ENCODE measurements at regions not wholly inside any gene's neighbourhood (a gene's known extent, or its start where the extent isn't known, plus 50 kb on each side); places are given as distances from the start of the nearest gene placed in this dataset.

DNA sequence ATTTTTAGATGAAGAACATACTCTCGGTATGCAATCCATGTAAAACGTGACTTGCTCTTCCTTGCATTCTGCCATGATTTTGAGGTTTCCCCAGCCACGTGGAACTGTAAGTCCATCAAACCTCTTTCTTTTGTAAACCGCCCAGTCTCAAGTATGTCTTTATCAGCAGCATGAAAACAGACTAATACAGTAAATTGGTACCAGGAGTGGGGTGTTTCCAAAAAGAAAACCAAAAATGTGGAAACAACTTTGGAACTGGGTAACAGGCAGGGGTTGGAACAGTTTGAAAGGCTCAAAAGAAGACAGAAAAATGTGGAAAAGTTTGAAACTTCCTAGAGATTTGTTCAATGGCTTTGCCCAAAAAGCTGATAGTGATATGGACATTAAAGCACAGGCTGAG, 1957.9 kb downstream of the SUCLG1 start:
- 100% methylated on average over 3 of the region's 4 CpGs for WGBS (ENCODE audit: insufficient coverage)
- Histone ChIP-seq H3K36me3 (ENCODE audit: control insufficient read depth, insufficient read depth, low read length) (no peaks in the 10 kb centered on the region), H3K4me1 (ENCODE audit: control insufficient read depth, insufficient read depth, low read length) (no peaks in the 10 kb centered on the region), H3K9me3 (replicated peaks; ENCODE audit: control insufficient read depth, low read depth, low read length) (peaks cover 6% of the 10 kb centered on the region), H3K27me3 (ENCODE audit: control insufficient read depth, insufficient read depth, low read length) (no peaks in the 10 kb centered on the region), H3K27ac (ENCODE audit: low read length) (no peak overlapping the region), H3K4me3 (ENCODE audit: low read length) (no peak overlapping the region)
- no peak for DNase-seq

DNA sequence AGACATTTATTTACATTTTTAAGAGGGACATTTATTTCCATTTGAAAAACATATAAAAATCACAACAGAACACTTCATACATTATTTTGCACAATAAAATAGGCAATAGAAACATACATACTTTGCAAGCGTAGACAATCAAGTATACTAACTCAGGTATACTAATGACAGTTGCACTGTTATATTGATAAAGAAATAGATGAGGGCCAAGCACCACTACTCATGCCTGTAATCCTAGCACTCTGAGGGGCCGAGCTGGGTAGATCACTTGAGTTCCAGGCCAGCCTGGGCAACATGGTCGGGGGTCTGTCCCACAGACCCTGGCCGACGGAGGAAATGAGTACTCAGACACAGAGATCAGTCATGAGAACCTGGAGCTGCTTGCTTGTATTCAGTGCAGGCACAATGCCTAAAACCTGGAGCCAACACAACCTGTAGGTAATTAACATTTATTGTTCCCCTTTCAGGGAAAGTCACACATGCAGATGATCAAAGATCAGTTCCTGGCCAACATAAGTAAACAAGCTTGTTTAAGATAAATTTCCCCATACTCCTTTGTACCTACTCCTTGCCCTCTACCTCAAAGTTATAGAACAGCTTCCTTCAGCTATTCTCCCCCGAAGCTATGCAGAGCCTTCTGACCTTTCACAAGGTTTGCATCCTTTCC, 1960.2 kb downstream of the SUCLG1 start:
- H3K36me3 ChIP-seq (ENCODE audit: control insufficient read depth, insufficient read depth, low read length) = no peaks in the 10 kb centered on the region
- peaks cover 6% of the 10 kb centered on the region for H3K9me3 ChIP-seq (replicated peaks; ENCODE audit: control insufficient read depth, low read depth, low read length)
- DNase-seq = no peak
- H3K27ac ChIP-seq (ENCODE audit: low read length) = no peak overlapping the region
- no peak overlapping the region for H3K4me3 ChIP-seq (ENCODE audit: low read length)
- no peaks in the 10 kb centered on the region for H3K4me1 ChIP-seq (ENCODE audit: control insufficient read depth, insufficient read depth, low read length)
- H3K27me3 ChIP-seq (ENCODE audit: control insufficient read depth, insufficient read depth, low read length) = no peaks in the 10 kb centered on the region
- WGBS (ENCODE audit: insufficient coverage) = 58% methylated on average over 5 of the region's 6 CpGs

DNA sequence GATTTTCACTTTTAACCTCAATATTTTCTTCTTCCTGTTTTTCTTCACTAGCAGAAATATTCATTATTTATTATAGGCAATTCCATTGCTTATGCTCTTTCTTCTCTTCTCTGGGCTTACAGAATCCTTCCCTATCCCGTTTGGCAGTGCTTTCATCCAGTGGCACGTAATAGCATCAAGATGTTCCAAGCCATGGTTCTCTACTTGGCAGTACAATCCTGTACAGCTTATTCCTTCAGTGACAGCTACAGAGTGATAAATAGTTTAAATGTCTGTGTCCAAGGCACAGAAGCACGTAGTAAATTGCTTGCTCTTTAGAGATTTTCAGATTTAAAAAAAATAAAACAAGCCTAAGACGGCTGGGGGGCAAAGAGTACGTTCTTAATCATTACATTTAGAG, 1964.3 kb downstream of the SUCLG1 start:
- WGBS (ENCODE audit: insufficient coverage) = no CpG with 5 or more reads among the region's 5 CpGs
- no peaks in the 10 kb centered on the region for H3K9me3 ChIP-seq (replicated peaks; ENCODE audit: control insufficient read depth, low read depth, low read length)
- no peak overlapping the region for H3K27ac ChIP-seq (ENCODE audit: low read length)
- no peaks in the 10 kb centered on the region for H3K36me3 ChIP-seq (ENCODE audit: control insufficient read depth, insufficient read depth, low read length)
- no peaks in the 10 kb centered on the region for H3K4me1 ChIP-seq (ENCODE audit: control insufficient read depth, insufficient read depth, low read length)
- no peaks in the 10 kb centered on the region for H3K27me3 ChIP-seq (ENCODE audit: control insufficient read depth, insufficient read depth, low read length)
- DNase-seq = peak; percentile 5
- H3K4me3 ChIP-seq (ENCODE audit: low read length) = no peak overlapping the region

DNA sequence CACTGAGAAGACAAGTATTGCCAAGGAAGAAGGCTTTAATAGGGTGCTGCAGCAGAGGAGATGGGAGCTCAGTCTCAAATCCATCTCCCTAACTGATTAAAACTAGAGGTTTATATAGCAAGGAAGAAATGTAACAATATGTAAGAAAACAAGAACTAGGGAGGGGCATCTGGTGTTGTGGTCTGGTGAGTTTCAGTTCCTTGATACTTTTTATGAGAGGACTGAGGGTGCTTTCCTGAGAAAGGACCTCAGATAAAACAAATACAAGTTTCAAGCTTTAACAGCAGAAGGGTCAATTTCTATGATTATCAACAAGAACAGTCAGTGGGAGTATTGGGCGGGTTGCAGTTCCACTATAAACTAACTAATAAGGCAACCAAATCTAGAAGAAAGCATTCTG, 1967.5 kb downstream of the SUCLG1 start:
- H3K9me3 ChIP-seq (replicated peaks; ENCODE audit: control insufficient read depth, low read depth, low read length) = no peaks in the 10 kb centered on the region
- H3K4me1 ChIP-seq (ENCODE audit: control insufficient read depth, insufficient read depth, low read length) = no peaks in the 10 kb centered on the region
- WGBS (ENCODE audit: insufficient coverage) = no CpG with 5 or more reads among the region's 1 CpG
- no peak for DNase-seq
- H3K27me3 ChIP-seq (ENCODE audit: control insufficient read depth, insufficient read depth, low read length) = no peaks in the 10 kb centered on the region
- H3K36me3 ChIP-seq (ENCODE audit: control insufficient read depth, insufficient read depth, low read length) = no peaks in the 10 kb centered on the region
- H3K4me3 ChIP-seq (ENCODE audit: low read length) = no peak overlapping the region
- no peak overlapping the region for H3K27ac ChIP-seq (ENCODE audit: low read length)

DNA sequence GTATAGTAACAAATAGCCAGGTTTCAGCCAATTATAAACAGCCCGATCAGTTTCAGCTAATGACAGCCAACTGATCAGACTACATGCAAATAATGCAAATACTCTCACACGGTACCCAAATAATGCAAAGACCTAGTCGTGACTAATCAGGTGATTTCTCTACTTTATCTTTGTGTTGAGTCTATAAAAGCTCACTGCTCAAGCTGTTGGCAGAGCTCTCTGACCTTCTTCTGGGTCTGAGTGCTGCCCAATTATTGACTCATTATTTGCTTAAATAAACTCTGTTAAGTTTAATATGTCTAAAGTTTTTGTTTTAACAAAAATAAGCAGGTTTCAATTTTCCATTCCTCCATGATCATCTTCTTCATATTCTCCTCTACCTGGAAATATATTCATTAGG, 1971.7 kb downstream of the SUCLG1 start:
- Histone ChIP-seq H3K4me3 (ENCODE audit: low read length) (no peak overlapping the region), H3K27me3 (ENCODE audit: control insufficient read depth, insufficient read depth, low read length) (no peaks in the 10 kb centered on the region), H3K4me1 (ENCODE audit: control insufficient read depth, insufficient read depth, low read length) (no peaks in the 10 kb centered on the region), H3K36me3 (ENCODE audit: control insufficient read depth, insufficient read depth, low read length) (no peaks in the 10 kb centered on the region), H3K27ac (ENCODE audit: low read length) (no peak overlapping the region), H3K9me3 (replicated peaks; ENCODE audit: control insufficient read depth, low read depth, low read length) (no peaks in the 10 kb centered on the region)
- no peak for DNase-seq
- no CpG with 5 or more reads among the region's 3 CpGs for WGBS (ENCODE audit: insufficient coverage)

DNA sequence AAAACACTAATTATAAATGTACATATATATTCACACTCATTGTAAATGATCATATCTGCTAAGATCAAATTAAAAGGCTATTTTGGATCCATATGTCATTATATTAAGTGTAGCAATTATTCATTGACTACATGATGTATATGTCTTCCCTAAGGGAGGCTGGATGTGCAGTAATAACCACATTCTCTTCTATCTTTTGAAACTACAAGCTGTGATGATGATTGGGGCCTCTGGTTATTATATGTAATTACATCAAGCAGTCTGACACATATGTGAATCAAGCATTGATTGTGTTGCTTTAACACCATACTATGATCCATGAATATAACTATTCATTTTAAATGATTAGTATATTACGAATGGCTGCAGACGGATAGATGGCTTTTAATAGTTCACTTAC, 1973.4 kb downstream of the SUCLG1 start:
- Histone ChIP-seq H3K4me3 (ENCODE audit: low read length) (no peak overlapping the region), H3K4me1 (ENCODE audit: control insufficient read depth, insufficient read depth, low read length) (no peaks in the 10 kb centered on the region), H3K36me3 (ENCODE audit: control insufficient read depth, insufficient read depth, low read length) (no peaks in the 10 kb centered on the region), H3K9me3 (replicated peaks; ENCODE audit: control insufficient read depth, low read depth, low read length) (no peaks in the 10 kb centered on the region), H3K27me3 (ENCODE audit: control insufficient read depth, insufficient read depth, low read length) (no peaks in the 10 kb centered on the region), H3K27ac (ENCODE audit: low read length) (no peak overlapping the region)
- WGBS (ENCODE audit: insufficient coverage) = no CpG with 5 or more reads among the region's 2 CpGs
- DNase-seq = no peak

DNA sequence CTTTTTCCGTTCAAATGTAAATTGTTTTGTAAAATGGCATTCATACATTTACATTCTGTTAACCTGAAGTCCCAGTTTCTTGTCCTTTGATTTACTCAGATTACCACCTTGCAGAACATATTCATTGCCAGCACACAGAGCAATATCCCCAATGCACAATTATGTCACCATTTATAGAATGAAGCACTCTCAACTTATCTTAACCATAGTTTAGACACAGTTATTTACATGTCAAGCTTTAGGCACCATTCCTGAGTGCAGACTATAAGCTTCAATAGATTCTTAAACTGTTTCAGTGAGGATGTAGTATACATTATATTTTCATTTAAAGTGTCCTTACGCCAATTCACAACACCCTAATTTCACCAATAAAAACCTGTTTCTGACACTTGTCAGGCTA, 1977.9 kb downstream of the SUCLG1 start:
- Histone ChIP-seq H3K9me3 (replicated peaks; ENCODE audit: control insufficient read depth, low read depth, low read length) (no peaks in the 10 kb centered on the region), H3K36me3 (ENCODE audit: control insufficient read depth, insufficient read depth, low read length) (no peaks in the 10 kb centered on the region), H3K27ac (ENCODE audit: low read length) (no peak overlapping the region), H3K4me1 (ENCODE audit: control insufficient read depth, insufficient read depth, low read length) (no peaks in the 10 kb centered on the region), H3K4me3 (ENCODE audit: low read length) (no peak overlapping the region), H3K27me3 (ENCODE audit: control insufficient read depth, insufficient read depth, low read length) (no peaks in the 10 kb centered on the region)
- no peak for DNase-seq
- WGBS (ENCODE audit: insufficient coverage) = no CpG with 5 or more reads among the region's 2 CpGs

DNA sequence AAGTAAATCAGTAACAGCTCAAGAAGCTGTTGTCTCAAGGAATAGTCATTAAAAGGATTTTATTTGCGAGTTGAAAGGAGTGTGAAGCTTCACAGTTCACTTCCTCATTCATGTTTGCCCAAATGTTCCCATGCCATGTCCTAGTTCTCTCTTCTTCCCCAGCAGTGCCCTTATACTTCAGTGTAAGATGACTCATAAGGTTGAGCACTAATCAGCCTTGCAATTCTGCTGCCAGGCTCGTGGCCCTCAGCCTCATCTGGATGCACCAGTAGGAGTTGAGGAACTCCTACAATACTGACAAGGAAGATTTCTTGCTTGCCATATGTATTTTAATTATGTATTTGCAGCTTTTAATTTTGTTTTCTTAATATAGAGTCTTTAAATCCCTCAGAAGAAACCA, 1980.4 kb downstream of the SUCLG1 start:
- no peaks in the 10 kb centered on the region for H3K27me3 ChIP-seq (ENCODE audit: control insufficient read depth, insufficient read depth, low read length)
- no peaks in the 10 kb centered on the region for H3K4me1 ChIP-seq (ENCODE audit: control insufficient read depth, insufficient read depth, low read length)
- H3K9me3 ChIP-seq (replicated peaks; ENCODE audit: control insufficient read depth, low read depth, low read length) = no peaks in the 10 kb centered on the region
- H3K27ac ChIP-seq (ENCODE audit: low read length) = no peak overlapping the region
- WGBS (ENCODE audit: insufficient coverage) = no CpG with 5 or more reads among the region's 2 CpGs
- DNase-seq = no peak
- H3K36me3 ChIP-seq (ENCODE audit: control insufficient read depth, insufficient read depth, low read length) = no peaks in the 10 kb centered on the region
- H3K4me3 ChIP-seq (ENCODE audit: low read length) = no peak overlapping the region

DNA sequence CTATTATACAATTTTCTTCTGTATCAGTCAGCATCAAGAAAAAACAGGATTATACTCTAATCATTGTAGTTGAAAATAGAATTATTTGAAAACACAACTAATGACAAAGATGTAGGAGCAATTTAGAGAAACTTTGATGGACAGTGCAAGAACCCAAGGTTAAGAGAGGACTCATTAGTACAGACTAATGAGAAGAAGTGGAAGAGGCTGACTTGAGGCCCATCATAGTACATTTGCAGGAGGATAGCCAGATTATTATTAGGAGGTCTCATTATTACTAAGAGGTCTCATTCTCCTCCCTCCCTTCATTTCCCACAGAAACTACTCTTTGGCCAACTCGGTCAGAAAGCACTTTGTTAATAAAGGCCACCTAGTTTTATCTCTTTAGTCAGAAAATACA, 1983.0 kb downstream of the SUCLG1 start:
- no peak for DNase-seq
- no peaks in the 10 kb centered on the region for H3K27me3 ChIP-seq (ENCODE audit: control insufficient read depth, insufficient read depth, low read length)
- no peak overlapping the region for H3K4me3 ChIP-seq (ENCODE audit: low read length)
- no peaks in the 10 kb centered on the region for H3K36me3 ChIP-seq (ENCODE audit: control insufficient read depth, insufficient read depth, low read length)
- H3K27ac ChIP-seq (ENCODE audit: low read length) = no peak overlapping the region
- H3K4me1 ChIP-seq (ENCODE audit: control insufficient read depth, insufficient read depth, low read length) = no peaks in the 10 kb centered on the region
- WGBS (ENCODE audit: insufficient coverage) = no CpG with 5 or more reads among the region's 1 CpG
- no peaks in the 10 kb centered on the region for H3K9me3 ChIP-seq (replicated peaks; ENCODE audit: control insufficient read depth, low read depth, low read length)

DNA sequence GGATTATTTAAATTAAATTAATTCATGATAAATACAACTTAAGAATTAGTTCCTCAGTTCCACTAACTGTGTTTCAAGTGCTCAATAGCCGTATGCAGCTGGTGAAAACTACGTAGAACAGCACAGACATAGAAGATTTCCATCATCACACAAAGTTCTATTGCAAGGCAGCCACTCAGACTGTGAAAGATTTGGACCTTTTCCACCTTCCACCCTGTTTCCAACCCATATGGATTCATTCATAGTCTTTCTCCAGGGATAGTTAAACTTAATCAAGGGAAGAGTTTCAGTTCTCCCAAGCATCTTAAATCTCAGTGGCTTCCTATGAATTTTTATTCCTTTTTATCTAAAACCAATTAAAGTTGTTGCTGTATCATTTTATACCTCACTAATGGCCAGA, 2030.8 kb downstream of the SUCLG1 start:
- peak; percentile 74 for DNase-seq
- WGBS (ENCODE audit: insufficient coverage) = 44% methylated on average over 2 of the region's 2 CpGs
- no peaks in the 10 kb centered on the region for H3K27me3 ChIP-seq (ENCODE audit: control insufficient read depth, insufficient read depth, low read length)
- H3K27ac ChIP-seq (ENCODE audit: low read length) = no peak overlapping the region
- no peaks in the 10 kb centered on the region for H3K4me1 ChIP-seq (ENCODE audit: control insufficient read depth, insufficient read depth, low read length)
- H3K36me3 ChIP-seq (ENCODE audit: control insufficient read depth, insufficient read depth, low read length) = no peaks in the 10 kb centered on the region
- H3K4me3 ChIP-seq (ENCODE audit: low read length) = no peak overlapping the region
- H3K9me3 ChIP-seq (replicated peaks; ENCODE audit: control insufficient read depth, low read depth, low read length) = no peaks in the 10 kb centered on the region

DNA sequence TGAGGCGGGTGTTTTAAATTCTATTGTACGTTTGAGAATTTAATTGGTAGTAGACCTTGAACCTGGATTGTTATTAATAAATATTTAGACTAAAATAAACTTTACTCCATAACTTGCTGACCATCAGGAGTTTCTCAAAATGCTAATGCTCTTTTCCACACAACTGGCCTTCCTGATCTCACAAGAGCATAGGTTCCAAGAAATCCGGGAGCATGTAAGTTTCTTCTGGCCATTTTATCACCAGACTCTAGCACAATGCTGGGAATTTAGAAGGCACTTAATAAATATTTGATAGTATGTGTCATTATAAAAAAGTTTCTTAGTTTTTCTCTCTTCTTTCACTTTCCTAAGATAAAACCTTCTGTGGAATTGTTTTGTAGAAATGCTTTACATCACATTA, 2047.1 kb downstream of the SUCLG1 start:
- H3K27ac ChIP-seq (ENCODE audit: low read length) = no peak overlapping the region
- peak; percentile 50 for DNase-seq
- no peak overlapping the region for H3K4me3 ChIP-seq (ENCODE audit: low read length)
- H3K9me3 ChIP-seq (replicated peaks; ENCODE audit: control insufficient read depth, low read depth, low read length) = no peaks in the 10 kb centered on the region
- H3K4me1 ChIP-seq (ENCODE audit: control insufficient read depth, insufficient read depth, low read length) = no peaks in the 10 kb centered on the region
- no peaks in the 10 kb centered on the region for H3K27me3 ChIP-seq (ENCODE audit: control insufficient read depth, insufficient read depth, low read length)
- no CpG with 5 or more reads among the region's 3 CpGs for WGBS (ENCODE audit: insufficient coverage)
- H3K36me3 ChIP-seq (ENCODE audit: control insufficient read depth, insufficient read depth, low read length) = no peaks in the 10 kb centered on the region
